GOT3 (cell line): ENCODE measurements at regions not wholly inside any gene's neighbourhood (a gene's known extent, or its start where the extent isn't known, plus 50 kb on each side); places are given as distances from the start of the nearest gene placed in this dataset.
"Not testable (repeated sequence)": the region's sequence is repeated elsewhere in the genome, so short reads cannot be mapped to it uniquely, and the experiment has no call there.

Experiments
- DNase-seq: peaks from one replicate; lab custom pipeline; 2025; ENCODE audit warnings: mixed read lengths; lab: John Stamatoyannopoulos, UW

DNA sequence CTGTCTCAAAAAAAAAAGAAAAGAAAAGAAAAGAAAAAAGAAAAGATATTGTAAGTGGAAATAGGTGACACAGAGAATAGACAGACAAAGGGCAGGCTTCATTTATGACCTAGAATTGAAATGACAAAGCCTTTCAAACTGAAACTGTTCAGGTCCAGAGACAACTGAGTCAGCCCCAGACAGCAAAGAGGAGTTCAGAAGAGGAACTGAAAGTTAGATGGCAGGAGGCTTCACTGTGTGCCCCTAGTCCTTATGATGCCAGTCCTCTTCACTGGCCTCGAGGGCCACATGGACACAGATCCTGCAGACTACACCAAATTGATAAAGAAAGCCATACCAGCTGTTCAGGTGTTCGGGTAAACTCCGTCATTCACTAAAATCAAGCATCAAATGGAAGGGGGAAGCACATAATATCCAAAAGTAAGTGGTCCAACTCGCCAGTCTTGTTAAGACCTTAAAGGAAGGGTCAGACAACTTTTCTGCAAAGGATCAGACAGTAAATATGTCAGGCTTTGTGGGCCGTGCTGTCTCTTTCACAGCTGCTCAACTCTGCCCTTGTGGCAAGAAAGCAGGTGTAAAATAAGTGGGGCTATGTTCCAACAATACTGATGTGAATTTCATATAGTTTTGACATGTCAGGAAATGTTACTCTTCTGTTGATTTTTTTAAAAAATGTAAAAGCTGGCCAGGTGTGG, 231.9 kb upstream of the MGAT5 start:
- no peak for DNase-seq

DNA sequence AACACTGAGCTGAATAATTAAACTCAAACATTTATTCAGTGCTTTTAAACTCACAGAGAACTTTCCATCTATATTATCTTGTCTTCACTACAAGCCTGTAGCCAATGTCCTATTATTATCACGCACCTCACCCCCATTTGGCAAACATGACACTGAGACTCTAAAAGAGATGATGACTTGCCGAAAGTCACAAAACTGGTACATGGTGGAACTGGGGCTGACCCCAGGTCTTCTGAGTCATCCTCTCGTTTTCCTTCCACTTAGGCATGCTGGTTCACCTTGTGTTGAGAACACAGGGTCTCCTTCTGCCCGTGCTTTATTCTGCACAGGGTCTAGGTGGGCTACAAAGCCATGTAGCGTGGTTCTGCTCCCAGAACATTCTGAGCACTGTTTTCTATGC, 230.0 kb upstream of the MGAT5 start:
- no peak for DNase-seq

DNA sequence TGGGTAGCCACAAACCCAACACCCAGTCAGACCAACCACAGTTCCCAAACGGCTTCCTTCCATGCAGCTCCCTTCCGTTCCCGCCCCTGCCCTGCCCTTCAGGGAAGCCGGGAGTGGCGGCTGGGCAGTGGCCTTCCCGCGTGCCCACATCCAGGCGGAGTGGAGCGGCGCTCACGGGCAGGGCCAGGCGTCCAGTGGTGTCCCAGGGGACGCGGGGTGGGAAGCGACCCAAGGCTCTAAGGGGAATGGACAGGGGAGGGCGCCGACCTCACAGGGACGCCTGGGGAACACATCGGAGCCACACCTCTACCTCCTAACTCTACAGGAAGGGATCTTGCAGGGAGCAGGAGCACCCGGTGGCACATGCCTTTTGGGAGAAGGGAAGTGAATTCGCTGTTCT, 225.9 kb upstream of the MGAT5 start:
- no peak for DNase-seq

DNA sequence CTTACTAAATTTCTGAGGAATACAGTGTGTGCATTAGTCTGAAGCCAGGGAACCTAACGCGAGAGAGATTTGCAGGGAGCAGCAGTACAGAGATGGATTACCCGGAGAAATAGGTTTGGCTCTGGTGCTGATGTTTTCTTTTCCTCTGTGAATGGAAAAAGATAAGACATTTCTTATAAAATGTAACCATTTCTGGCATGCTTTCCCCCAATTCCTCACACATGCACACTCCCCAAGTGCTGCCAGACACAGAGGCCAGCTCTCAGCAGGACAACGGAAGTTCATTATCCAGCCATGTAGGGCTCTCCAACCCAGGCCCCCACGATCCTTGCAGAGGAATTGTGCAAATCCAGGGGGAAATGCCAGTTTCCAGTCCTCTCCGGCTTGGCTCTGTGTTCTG, 224.5 kb upstream of the MGAT5 start:
- DNase-seq, result no peak

DNA sequence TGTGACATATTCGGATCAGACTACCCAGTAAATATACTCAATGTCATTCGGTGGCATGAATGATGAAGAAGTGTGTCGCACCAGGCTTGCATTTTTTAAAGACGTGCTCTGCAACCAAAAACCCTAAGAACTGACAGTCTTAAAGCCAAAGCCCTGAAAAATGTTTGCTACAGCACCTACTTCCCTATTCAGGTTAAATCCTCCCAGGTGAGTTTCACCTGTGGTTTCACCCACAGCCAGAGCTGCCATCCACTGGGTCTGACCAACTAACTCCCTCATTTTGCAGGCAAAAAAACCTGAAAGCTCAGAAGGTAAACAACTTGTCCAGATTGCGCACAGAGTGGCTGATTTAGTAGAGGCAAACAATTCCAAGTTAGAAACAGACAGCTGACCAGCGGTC, 222.3 kb upstream of the MGAT5 start:
- DNase-seq, result no peak

DNA sequence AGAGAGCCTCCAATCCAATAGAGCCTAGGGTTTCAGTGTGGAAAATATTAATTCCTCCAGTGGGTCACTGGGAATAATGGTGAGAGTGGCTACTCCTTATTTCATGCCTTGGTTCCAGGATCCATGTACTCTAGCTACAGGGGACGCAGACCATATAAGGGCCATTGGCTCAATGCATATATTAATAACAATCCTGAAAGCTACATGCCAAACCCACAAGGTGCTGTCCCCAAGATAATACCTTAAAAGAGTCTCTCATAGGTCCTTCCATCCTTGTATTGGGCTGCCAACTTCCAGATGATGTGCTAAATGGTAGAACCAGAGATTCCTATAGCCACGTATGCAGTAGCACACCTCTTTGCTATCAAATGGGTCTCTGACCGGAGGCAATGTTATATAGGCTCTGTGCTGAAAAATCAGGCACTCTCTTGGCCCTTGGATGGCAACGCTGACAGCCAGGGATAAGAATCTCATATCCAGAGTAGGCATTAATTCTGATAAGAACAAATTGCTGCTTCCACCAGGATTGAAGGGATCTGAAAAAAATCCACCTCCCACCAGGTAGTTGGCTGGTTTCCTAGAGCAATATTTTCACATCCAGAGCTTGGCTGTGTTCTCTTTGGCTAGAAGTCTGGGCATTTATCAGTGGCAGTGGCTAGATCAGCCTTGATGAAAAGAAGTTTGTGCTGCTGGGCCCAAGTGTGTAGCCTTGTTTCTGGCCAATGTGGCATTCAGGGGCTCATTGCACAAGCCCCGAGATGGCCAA, 218.1 kb upstream of the MGAT5 start:
- DNase-seq, result no peak

DNA sequence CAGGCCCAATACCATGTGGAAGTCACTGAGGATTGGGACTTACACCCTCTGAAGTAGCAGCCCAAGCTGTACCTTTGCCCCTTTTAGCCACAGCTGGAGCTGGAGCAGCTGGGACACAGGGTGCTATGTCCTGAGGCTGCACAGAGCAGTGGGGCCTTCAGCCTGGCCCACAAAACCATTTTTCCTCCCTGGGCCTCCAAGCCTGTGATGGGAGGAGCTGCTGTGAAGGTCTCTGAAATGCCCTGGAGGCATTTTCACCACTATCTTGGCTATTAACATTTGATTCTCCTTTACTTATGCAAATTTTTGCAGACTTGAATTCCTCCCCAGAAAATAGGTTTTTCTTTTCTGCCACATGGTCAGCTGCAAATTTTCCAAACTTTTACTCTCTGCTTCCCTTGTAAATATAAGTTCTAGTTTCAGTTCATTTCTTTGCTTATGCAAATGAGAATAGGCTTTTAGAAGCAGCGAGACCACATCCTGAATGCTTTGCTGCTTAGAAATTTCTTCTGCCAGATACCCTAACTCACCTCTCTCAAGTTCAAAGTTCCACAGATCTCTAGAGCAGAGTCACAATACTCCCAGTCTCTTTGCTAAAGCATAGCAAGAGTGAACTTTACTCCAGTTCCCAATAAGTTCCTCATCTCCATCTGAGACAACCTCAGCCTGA, 213.8 kb upstream of the MGAT5 start:
- no peak for DNase-seq

DNA sequence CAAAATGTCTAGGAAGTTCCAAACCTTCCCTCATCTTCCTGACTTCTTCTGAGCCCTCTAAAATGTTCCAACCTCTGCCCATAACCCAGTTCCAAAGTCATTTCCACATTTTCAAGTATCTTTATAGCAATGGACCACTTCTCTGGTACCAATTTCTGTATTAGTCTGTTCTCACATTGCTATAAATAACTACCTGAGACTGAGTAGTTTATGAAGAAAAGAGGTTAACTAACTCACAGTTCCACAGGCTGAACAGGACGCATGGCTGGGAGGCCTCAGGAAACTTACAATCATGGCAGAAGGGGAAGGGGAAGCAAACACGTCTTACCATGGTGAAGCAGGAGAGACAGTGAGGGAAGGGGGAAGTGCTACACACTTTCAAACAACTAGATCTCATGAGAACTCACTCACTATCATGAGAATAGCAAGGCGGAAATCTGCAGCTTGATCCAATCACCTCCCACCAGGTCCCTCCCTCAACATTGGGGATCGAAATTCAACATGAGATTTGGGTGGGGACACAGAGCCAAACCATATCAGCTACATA, 213.2 kb upstream of the MGAT5 start:
- DNase-seq, result not testable (repeated sequence)

DNA sequence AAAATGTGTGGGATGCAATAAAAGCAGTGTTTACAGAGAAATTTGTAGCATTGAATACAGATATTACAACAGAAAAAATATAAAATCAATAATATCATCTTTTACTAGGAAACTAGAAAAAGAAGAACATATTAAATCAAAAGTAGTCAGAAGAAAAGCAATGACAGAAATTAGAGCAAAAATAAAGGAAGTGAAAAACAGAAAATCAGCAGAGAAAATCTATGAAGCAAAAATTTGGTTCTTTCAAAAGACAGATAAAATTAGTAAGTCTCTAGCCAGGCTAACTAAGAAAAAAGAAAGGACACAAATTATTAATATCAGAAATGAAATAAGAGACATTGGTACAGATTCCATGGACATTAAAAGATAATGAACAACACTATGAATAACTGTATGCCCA, 212.0 kb upstream of the MGAT5 start:
- DNase-seq, result no peak

DNA sequence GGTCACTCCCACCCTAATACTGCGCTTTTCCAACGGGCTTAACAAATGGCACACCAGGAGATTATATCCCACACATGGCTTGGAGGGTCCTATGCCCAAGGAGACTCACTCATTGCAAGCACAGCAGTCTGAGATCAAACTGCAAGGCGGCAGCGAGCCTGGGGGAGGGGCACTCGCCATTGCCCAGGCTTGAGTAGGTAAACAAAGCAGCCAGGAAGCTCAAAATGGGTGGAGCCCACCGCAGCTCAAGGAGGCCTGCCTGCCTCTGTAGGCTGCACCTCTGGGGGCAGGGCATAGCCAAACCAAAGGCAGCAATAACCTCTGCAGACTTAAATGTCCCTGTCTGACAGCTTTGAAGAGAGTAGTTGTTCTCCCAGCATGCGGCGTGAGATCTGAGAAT, 210.8 kb upstream of the MGAT5 start:
- not testable (repeated sequence) for DNase-seq

DNA sequence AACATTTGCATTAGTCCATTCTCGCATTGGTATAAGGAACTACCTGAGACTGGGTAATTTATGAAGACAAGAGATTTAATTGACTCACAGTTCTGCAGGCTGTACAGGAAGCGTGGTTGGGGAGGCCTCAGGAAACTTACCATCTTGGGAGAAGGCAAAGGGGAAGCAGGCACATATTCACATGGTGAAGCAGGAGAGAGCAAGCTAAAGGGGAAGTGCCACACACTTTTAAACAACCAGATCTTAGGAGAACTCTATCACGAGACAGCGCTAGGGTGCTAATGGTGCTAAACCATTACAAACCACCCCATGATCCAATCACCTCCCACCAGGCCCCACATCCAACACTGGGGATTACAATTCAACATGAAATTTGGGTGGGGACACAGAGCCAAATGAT, 201.7 kb upstream of the MGAT5 start:
- DNase-seq, result no peak

DNA sequence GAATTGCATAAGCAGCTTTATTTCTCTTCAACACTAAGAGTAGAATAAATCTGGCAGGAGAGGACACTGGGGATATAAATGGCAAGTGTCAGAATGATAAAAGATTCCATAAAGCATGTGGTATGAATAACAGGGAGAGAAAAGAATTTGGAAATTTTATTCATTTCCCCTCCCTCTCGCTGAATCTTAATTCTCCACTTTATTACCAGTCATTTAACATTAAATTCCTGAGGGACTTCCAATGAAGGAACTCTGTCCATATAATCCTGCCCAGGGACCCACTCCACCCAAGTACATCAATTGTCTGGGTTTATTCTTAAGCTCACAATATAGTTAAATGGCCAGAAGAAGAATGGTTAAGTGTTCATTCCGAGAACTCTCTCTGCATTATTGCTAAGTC, 197.7 kb upstream of the MGAT5 start:
- DNase-seq, result no peak

DNA sequence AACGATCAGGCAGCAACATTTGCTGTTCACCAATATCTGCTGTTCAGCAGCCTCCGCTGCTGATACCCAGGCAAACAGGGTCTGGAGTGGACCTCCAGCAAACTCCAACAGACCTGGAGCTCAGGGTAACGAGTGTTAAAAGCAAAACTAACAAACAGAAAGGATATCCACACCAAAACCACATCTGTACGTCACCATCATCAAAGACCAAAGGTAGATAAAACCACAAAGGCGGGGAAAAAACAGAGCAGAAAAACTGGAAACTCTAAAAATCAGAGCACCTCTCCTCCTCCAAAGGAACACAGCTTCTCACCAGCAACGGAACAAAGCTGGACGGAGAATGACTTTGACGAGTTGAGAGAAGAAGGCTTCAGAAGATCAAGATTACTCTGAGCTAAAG, 192.8 kb upstream of the MGAT5 start:
- not testable (repeated sequence) for DNase-seq

DNA sequence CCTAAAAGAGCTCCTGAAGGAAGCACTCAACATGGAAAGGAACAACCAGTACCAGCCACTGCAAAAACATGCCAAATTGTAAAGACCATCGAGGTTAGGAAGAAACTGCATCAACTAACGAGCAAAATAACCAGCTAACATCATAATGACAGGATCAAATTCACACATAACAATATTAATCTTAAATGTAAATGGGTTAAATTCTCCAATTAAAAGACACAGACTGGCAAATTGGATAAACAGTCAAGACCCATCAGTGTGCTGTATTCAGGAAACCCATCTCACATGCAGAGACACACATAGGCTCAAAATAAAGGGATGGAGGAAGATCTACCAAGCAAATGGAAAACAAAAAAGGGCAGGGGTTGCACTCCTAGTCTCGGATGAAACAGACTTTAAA, 191.6 kb upstream of the MGAT5 start:
- not testable (repeated sequence) for DNase-seq

DNA sequence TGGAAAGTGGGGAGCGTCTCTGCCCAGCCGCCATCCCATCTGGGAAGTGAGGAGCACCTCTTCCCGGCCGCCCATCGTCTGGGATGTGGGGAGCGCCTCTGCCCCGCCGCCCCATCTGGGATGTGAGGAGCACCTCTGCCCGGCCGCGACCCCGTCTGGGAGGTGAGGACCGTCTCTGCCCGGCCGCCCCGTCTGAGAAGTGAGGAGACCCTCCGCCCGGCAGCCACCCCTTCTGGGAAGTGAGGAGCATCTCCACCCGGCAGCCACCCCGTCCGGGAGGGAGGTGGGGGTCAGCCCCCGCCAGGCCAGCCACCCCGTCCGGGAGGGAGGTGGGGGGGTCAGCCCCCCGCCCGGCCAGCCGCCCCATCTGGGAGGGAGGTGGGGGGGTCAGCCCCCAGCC, 190.0 kb upstream of the MGAT5 start:
- DNase-seq, result not testable (repeated sequence)

DNA sequence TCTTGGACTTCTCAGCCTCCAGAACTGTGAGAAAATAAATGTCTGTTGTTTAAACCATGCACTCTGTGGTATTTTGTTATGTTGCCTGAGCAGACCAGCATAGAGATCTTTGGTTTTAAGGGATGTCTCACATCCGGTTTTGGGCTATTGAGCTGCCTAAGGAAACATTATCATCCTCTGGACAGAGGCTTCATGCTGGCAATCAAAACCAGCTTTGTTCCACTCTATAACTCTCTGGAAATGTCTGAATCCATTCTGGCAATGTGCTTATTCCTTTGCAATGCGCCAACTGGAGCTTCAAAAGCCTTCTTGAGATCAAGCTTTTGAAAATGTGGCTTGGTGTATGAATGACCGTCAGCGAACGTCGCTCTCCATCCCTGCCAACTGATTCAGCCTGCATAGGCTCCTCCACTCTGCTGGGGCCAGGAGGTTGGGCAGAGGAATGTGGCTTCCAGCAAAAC, 183.6 kb upstream of the MGAT5 start:
- DNase-seq, result no peak

DNA sequence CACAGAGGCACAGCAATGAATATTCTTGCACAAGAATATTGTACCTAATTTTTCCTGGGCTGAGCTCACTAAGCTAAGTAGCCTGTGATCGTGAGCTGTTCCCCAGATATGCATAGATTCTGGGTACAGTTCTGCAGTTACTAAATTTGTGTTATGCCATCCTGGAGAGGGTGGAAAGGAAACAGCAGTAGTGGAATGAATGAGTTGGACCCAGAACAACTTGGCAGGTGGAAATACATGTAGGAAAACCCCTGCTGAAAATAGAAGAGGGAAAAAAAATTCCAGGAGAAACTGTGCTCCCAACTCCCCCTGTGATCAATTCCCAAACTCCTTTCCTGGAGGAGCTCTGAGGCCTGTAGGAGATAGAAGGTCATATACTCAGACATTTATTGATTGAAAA, 181.5 kb upstream of the MGAT5 start:
- no peak for DNase-seq

DNA sequence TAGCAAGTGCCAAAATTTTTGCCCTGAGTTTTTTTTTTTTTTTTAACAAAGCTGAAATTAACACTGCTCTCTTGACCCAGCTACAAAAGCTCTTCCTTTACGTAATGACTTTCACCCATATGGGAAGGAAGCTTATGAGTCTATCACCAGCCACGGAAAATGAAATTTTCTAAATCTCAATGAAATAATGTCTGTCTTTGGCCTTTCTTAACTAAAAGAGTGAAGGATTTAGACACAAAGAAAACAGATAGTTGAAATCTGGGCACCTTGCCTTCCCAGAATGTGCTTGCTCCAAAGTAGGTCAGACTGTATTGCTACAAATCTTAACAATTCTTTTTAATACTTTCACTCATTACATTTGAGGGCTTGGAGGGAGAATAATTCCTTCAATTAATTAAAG, 180.8 kb upstream of the MGAT5 start:
- no peak for DNase-seq

DNA sequence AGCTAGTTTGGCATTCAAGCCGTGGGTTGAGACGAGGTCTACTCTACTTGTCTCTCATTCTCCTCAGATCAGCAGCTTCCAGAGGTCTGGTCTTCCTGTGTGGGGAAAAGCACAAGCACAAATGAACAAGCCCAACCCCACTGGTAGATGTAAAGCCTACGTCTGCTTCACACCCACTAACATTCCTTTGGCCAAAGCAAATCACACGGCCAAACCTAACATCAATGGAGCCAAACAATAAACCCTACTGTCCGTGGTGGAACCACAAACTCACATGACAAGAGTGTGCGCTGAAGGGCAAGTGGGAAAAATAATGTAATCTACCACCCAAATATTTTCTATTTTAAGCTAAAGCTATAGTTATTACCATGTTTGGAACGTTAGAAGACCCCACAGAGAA, 179.3 kb upstream of the MGAT5 start:
- no peak for DNase-seq

DNA sequence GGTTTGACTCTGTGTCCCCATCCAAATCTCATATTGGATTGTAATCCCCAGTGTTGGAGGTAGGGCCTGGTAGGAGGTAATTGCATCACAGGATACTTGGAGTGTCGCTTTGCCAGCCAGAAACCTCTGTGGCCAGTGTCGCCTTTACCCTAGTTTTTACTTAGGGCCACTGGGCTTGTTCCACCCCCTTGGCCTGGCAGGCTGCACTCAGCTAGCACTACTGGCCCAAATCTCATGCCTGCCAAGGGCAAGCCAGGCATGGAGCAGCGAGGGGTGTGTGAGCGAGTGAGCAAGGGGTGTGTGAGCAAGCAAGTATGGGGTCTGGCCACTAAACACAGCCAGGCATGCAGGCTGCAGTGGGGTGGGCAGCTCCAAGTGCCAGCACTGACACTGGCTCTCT, 178.7 kb upstream of the MGAT5 start:
- DNase-seq, result no peak

DNA sequence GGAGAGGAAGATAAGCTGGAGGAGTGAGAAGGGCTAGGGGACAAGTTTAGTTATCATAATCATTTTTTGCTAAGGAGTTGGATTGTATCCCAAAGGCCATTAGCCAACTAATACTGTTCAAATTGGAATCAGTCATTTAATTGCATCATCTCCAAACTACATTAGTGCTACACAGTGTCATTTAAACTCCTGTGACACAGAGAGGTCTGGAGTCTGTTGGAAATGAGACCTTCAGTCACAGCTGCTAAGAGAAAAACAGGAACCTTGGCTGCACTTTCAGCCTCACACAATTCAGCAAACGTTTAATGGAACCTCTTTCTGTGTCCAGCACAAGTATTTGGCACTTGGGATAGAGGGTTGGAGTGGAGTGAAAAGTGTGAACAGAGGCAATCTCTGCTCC, 175.5 kb upstream of the MGAT5 start:
- no peak for DNase-seq

DNA sequence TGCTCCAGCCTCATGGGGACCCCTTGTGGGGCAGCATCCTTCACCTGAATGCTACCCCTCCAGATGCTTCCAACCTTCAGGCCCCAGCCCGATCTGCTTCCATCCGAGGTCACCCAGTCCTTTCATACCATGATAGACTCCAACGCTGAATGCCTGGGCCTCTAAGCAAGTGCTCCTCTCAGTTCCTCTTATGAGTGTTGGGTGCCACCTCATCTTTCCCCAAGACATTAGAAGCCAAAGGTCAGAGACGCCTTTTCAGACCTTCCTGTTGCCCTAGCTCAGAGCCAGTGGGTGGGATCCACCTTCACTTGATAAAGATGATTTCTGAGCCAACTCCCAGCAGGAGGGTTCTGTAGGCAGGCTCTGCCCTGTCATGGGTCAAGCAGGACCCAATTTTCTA, 174.5 kb upstream of the MGAT5 start:
- DNase-seq, result no peak
